GM23338 (cell line): ENCODE measurements at regions not wholly inside any gene's neighbourhood (a gene's known extent, or its start where the extent isn't known, plus 50 kb on each side); places are given as distances from the start of the nearest gene placed in this dataset.

Experiments used
- CREB1 ChIP-seq: fragments of 250-450 bp; sonication (Bioruptor Pico); IDR thresholded peaks from 2 replicates; pipeline ENCODE4 v1.5.0; 2020; ENCODE audit warnings: low read depth, mild to moderate bottlenecking, moderate library complexity
- CTCF ChIP-seq, 2 experiments: fragments of 200-600 bp in 1 of 2; sonication (generic) in 1 of 2; conservative IDR thresholded peaks; 2 replicates each; pipeline versions ENCODE4 v1.5.1 to v1.6.1; 2016 to 2017; ENCODE audit warnings: antibody characterized with exemption in 2 of 2, low read depth in 2 of 2, mild to moderate bottlenecking in 2 of 2, moderate library complexity in 1 of 2
- JUNB ChIP-seq: IDR thresholded peaks from one replicate; pipeline ENCODE4 v1.6.1; 2016; ENCODE audit warnings: antibody characterized with exemption; ENCODE audit not compliant: unreplicated experiment
- POLR2AphosphoS5 ChIP-seq: IDR thresholded peaks from 2 replicates; pipeline ENCODE4 v1.6.1; 2016; ENCODE audit warnings: antibody characterized with exemption, low read depth
- REST ChIP-seq: IDR thresholded peaks from one replicate; pipeline ENCODE4 v1.6.1; 2018; ENCODE audit warnings: antibody characterized with exemption; ENCODE audit not compliant: unreplicated experiment
- STAT1 ChIP-seq: IDR thresholded peaks from one replicate; pipeline ENCODE4 v1.6.1; 2016; ENCODE audit warnings: antibody characterized with exemption; ENCODE audit not compliant: unreplicated experiment

GRCh38 chr1:71339238-71339637 is 258.4 kb upstream of the ZRANB2 start:
- TF ChIP-seq CTCF (conservative IDR thresholded peaks at IDR 0.05; ENCODE audit: low read depth in 2 of 2) = no peak
- no peak for TF ChIP-seq POLR2AphosphoS5
- no peak for TF ChIP-seq STAT1
- no peak for TF ChIP-seq CREB1 (CRISPR knock-in tag)
- TF ChIP-seq JUNB = no peak
- no peak for TF ChIP-seq REST
